ENCODE measurements at regions not wholly inside any gene's neighbourhood (a gene's known extent, or its start where the extent isn't known, plus 50 kb on each side); places are given as distances from the start of the nearest gene placed in this dataset.

DNA sequence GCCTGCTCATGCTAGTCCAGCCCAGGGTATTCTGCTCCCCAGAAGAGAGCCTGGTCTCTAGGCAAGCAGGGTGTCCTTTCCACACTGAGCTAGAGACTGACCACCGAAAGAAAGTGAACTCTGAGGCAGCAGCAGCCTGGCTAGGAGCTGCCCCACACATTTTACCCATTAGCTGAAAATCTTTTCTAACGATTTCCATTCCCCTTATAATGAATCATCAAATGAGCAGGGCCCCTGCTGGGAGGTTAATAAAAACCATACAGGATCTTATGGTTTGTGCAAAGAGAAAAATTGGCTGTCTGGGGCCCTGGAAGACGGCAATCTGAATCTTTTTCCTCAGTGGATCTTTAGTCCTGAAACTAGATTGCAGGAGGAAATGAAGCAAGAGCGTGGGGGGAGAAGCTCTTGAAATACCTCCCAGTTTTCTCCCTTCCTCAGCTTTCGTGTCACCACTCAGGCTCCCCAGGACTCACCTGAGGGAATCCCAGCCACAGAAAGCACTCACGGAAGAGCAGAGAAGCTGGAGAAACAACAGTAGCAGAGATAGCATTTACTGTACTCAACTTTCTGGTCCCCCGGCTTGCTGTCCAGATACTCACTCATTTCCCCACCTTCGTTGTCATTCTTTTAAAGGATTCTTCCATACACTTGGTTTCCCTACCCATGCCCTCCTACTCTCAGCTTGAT lies 74.7 kb upstream of the CD44 start:
- no peaks in the 10 kb centered on the region for H3F3A ChIP-seq (replicated peaks; ENCODE audit: low read depth)
- H3K9me2 ChIP-seq (ENCODE audit: insufficient read depth) = peaks cover 6% of the 10 kb centered on the region; the same call in 1 of the 2 replicates
- no peak overlapping the region for H3K4me2 ChIP-seq
- DNase-seq (ENCODE audit: low spot score) (no peak), ATAC-seq (no peak)
- no peaks in the 10 kb centered on the region for H3K27me3 Mint-ChIP-seq (ENCODE audit: insufficient read depth, low read depth, poor library complexity)
- H4K20me1 ChIP-seq (replicated peaks; ENCODE audit: insufficient read depth) = no peaks in the 10 kb centered on the region
- H3K27me3 ChIP-seq (ENCODE audit: insufficient read depth) = no peaks in the 10 kb centered on the region
- H3K79me2 ChIP-seq (replicated peaks; ENCODE audit: insufficient read depth) = no peaks in the 10 kb centered on the region
- no peaks in the 10 kb centered on the region for H3K36me3 ChIP-seq (ENCODE audit: insufficient read depth)
- H3K4me1 ChIP-seq (ENCODE audit: insufficient read depth) = no peaks in the 10 kb centered on the region
- no peak overlapping the region for H3K4me3 Mint-ChIP-seq
- H3K4me3 ChIP-seq = no peak overlapping the region
- H3K9me3 Mint-ChIP-seq = no peaks in the 10 kb centered on the region
- H3K4me1 Mint-ChIP-seq = no peaks in the 10 kb centered on the region
- no peak overlapping the region for H3K27ac ChIP-seq (ENCODE audit: low read depth)
- TF ChIP-seq, protein P1, sequence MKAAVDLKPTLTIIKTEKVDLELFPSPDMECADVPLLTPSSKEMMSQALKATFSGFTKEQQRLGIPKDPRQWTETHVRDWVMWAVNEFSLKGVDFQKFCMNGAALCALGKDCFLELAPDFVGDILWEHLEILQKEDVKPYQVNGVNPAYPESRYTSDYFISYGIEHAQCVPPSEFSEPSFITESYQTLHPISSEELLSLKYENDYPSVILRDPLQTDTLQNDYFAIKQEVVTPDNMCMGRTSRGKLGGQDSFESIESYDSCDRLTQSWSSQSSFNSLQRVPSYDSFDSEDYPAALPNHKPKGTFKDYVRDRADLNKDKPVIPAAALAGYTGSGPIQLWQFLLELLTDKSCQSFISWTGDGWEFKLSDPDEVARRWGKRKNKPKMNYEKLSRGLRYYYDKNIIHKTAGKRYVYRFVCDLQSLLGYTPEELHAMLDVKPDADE (IDR thresholded peaks at IDR 0.05) = no peak
- no peak for TF ChIP-seq ZNF331 (CRISPR knock-in tag; IDR thresholded peaks at IDR 0.05; ENCODE audit: low read depth)
- no peak for TF ChIP-seq ZNF114 (CRISPR knock-in tag; IDR thresholded peaks at IDR 0.05)
- TF ChIP-seq EZH2phosphoT487 (IDR thresholded peaks at IDR 0.05; ENCODE audit: unreplicated experiment) = no peak
- TF ChIP-seq NANOG (IDR thresholded peaks at IDR 0.05; ENCODE audit: borderline replicate concordance) = no peak
- TF ChIP-seq POLR2AphosphoS5 (IDR thresholded peaks at IDR 0.05; ENCODE audit: low read depth) = no peak
- TF ChIP-seq, protein P2, sequence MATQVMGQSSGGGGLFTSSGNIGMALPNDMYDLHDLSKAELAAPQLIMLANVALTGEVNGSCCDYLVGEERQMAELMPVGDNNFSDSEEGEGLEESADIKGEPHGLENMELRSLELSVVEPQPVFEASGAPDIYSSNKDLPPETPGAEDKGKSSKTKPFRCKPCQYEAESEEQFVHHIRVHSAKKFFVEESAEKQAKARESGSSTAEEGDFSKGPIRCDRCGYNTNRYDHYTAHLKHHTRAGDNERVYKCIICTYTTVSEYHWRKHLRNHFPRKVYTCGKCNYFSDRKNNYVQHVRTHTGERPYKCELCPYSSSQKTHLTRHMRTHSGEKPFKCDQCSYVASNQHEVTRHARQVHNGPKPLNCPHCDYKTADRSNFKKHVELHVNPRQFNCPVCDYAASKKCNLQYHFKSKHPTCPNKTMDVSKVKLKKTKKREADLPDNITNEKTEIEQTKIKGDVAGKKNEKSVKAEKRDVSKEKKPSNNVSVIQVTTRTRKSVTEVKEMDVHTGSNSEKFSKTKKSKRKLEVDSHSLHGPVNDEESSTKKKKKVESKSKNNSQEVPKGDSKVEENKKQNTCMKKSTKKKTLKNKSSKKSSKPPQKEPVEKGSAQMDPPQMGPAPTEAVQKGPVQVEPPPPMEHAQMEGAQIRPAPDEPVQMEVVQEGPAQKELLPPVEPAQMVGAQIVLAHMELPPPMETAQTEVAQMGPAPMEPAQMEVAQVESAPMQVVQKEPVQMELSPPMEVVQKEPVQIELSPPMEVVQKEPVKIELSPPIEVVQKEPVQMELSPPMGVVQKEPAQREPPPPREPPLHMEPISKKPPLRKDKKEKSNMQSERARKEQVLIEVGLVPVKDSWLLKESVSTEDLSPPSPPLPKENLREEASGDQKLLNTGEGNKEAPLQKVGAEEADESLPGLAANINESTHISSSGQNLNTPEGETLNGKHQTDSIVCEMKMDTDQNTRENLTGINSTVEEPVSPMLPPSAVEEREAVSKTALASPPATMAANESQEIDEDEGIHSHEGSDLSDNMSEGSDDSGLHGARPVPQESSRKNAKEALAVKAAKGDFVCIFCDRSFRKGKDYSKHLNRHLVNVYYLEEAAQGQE (IDR thresholded peaks at IDR 0.05; ENCODE audit: unreplicated experiment) = no peak
- TF ChIP-seq JUNB (IDR thresholded peaks at IDR 0.05; ENCODE audit: unreplicated experiment) = no peak
- TF ChIP-seq, protein P3, sequence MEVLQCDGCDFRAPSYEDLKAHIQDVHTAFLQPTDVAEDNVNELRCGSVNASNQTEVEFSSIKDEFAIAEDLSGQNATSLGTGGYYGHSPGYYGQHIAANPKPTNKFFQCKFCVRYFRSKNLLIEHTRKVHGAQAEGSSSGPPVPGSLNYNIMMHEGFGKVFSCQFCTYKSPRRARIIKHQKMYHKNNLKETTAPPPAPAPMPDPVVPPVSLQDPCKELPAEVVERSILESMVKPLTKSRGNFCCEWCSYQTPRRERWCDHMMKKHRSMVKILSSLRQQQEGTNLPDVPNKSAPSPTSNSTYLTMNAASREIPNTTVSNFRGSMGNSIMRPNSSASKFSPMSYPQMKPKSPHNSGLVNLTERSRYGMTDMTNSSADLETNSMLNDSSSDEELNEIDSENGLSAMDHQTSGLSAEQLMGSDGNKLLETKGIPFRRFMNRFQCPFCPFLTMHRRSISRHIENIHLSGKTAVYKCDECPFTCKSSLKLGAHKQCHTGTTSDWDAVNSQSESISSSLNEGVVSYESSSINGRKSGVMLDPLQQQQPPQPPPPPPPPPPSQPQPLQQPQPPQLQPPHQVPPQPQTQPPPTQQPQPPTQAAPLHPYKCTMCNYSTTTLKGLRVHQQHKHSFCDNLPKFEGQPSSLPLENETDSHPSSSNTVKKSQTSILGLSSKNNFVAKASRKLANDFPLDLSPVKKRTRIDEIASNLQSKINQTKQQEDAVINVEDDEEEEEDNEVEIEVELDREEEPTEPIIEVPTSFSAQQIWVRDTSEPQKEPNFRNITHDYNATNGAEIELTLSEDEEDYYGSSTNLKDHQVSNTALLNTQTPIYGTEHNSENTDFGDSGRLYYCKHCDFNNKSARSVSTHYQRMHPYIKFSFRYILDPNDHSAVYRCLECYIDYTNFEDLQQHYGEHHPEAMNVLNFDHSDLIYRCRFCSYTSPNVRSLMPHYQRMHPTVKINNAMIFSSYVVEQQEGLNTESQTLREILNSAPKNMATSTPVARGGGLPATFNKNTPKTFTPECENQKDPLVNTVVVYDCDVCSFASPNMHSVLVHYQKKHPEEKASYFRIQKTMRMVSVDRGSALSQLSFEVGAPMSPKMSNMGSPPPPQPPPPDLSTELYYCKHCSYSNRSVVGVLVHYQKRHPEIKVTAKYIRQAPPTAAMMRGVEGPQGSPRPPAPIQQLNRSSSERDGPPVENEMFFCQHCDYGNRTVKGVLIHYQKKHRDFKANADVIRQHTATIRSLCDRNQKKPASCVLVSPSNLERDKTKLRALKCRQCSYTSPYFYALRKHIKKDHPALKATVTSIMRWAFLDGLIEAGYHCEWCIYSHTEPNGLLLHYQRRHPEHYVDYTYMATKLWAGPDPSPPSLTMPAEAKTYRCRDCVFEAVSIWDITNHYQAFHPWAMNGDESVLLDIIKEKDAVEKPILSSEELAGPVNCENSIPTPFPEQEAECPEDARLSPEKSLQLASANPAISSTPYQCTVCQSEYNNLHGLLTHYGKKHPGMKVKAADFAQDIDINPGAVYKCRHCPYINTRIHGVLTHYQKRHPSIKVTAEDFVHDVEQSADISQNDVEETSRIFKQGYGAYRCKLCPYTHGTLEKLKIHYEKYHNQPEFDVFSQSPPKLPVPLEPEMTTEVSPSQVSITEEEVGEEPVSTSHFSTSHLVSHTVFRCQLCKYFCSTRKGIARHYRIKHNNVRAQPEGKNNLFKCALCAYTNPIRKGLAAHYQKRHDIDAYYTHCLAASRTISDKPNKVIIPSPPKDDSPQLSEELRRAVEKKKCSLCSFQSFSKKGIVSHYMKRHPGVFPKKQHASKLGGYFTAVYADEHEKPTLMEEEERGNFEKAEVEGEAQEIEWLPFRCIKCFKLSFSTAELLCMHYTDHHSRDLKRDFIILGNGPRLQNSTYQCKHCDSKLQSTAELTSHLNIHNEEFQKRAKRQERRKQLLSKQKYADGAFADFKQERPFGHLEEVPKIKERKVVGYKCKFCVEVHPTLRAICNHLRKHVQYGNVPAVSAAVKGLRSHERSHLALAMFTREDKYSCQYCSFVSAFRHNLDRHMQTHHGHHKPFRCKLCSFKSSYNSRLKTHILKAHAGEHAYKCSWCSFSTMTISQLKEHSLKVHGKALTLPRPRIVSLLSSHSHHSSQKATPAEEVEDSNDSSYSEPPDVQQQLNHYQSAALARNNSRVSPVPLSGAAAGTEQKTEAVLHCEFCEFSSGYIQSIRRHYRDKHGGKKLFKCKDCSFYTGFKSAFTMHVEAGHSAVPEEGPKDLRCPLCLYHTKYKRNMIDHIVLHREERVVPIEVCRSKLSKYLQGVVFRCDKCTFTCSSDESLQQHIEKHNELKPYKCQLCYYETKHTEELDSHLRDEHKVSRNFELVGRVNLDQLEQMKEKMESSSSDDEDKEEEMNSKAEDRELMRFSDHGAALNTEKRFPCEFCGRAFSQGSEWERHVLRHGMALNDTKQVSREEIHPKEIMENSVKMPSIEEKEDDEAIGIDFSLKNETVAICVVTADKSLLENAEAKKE (CRISPR knock-in tag; IDR thresholded peaks at IDR 0.05) = no peak
- no peak for TF ChIP-seq EZH2 (IDR thresholded peaks at IDR 0.05; ENCODE audit: low read depth, unreplicated experiment)
- TF ChIP-seq, protein P4, sequence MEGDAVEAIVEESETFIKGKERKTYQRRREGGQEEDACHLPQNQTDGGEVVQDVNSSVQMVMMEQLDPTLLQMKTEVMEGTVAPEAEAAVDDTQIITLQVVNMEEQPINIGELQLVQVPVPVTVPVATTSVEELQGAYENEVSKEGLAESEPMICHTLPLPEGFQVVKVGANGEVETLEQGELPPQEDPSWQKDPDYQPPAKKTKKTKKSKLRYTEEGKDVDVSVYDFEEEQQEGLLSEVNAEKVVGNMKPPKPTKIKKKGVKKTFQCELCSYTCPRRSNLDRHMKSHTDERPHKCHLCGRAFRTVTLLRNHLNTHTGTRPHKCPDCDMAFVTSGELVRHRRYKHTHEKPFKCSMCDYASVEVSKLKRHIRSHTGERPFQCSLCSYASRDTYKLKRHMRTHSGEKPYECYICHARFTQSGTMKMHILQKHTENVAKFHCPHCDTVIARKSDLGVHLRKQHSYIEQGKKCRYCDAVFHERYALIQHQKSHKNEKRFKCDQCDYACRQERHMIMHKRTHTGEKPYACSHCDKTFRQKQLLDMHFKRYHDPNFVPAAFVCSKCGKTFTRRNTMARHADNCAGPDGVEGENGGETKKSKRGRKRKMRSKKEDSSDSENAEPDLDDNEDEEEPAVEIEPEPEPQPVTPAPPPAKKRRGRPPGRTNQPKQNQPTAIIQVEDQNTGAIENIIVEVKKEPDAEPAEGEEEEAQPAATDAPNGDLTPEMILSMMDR (conservative IDR thresholded peaks at IDR 0.05; ENCODE audit: low read depth in 2 of 2) = no peak
- TF ChIP-seq STAT1 (IDR thresholded peaks at IDR 0.05; ENCODE audit: unreplicated experiment) = no peak
- TF ChIP-seq CREB1 (CRISPR knock-in tag; IDR thresholded peaks at IDR 0.05; ENCODE audit: low read depth) = no peak
- H3K27ac Mint-ChIP-seq = no peak overlapping the region
- H2AFZ ChIP-seq = no peak overlapping the region
- H3K36me3 Mint-ChIP-seq (ENCODE audit: low read depth) = no peaks in the 10 kb centered on the region

All from GM23338 (cell line).